ENCODE measurements at regions not wholly inside any gene's neighbourhood (a gene's known extent, or its start where the extent isn't known, plus 50 kb on each side); places are given as distances from the start of the nearest gene placed in this dataset.

DNA sequence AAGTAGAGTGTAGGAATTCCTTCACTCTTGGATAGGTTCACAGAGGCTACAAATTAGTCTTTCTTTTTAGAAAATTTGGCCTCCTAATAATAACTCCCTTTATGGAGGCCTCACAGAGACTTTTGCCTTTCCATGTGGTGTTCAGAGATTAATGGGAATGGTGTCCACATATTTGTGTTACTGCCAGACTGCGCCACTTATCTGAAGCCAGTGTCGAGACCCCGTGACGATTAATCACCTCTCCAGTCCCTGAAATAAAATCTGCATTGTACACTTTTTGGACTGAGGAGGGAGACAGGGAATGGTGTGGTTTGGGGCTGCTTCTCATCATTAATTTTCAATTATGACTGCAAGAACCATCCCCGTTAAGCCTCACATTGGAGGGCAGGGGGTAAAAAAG lies 980.5 kb downstream of the FLRT2 start:
- Histone ChIP-seq H3K4me1 (no peaks in the 10 kb centered on the region), H3K4me3 (no peak overlapping the region), H3K27me3 (no peaks in the 10 kb centered on the region), H3K27ac (no peak overlapping the region), H3K36me3 (no peaks in the 10 kb centered on the region), H3K9me3 (no peaks in the 10 kb centered on the region)
- intact Hi-C loops (cut with DNase I; ENCODE audit: low total_unique reads): no loop called here
- TF ChIP-seq, protein P1, sequence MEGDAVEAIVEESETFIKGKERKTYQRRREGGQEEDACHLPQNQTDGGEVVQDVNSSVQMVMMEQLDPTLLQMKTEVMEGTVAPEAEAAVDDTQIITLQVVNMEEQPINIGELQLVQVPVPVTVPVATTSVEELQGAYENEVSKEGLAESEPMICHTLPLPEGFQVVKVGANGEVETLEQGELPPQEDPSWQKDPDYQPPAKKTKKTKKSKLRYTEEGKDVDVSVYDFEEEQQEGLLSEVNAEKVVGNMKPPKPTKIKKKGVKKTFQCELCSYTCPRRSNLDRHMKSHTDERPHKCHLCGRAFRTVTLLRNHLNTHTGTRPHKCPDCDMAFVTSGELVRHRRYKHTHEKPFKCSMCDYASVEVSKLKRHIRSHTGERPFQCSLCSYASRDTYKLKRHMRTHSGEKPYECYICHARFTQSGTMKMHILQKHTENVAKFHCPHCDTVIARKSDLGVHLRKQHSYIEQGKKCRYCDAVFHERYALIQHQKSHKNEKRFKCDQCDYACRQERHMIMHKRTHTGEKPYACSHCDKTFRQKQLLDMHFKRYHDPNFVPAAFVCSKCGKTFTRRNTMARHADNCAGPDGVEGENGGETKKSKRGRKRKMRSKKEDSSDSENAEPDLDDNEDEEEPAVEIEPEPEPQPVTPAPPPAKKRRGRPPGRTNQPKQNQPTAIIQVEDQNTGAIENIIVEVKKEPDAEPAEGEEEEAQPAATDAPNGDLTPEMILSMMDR (IDR thresholded peaks at IDR 0.05): no peak
- no peak for DNase-seq

DNA sequence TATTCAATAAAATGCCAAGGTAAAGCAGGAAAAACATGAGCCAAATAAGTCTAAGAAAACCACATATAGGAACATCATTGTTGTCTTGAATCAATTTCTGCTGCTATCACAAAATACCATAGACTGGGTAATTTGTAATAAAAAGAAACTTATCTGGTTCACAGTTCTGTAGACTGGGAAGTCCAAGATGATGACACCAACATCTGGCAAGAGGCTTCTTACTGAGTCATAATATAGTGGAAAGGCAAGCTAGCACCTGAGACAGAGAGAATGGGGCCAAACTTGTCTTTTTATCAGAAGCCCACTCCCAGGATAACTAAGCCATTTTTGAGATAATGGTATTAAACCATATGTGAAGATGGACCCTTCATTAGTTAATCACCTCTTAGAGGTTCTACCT lies 975.9 kb downstream of the FLRT2 start:
- TF ChIP-seq, protein P1 (IDR thresholded peaks at IDR 0.05): no peak
- no peak overlapping the region for H3K4me3 ChIP-seq
- H3K27ac ChIP-seq: no peak overlapping the region
- H3K9me3 ChIP-seq: no peaks in the 10 kb centered on the region
- intact Hi-C loops (cut with DNase I; ENCODE audit: low total_unique reads): no loop called here
- H3K27me3 ChIP-seq: no peaks in the 10 kb centered on the region
- DNase-seq: no peak
- no peaks in the 10 kb centered on the region for H3K36me3 ChIP-seq
- H3K4me1 ChIP-seq: no peaks in the 10 kb centered on the region

GRCh38 chr14:86501611-86502010 lies 971.7 kb downstream of the FLRT2 start:
- TF ChIP-seq, protein P1 (IDR thresholded peaks at IDR 0.05): no peak
- Histone ChIP-seq H3K4me3 (no peak overlapping the region), H3K27ac (no peak overlapping the region), H3K9me3 (no peaks in the 10 kb centered on the region), H3K27me3 (no peaks in the 10 kb centered on the region), H3K36me3 (no peaks in the 10 kb centered on the region), H3K4me1 (no peaks in the 10 kb centered on the region)
- no peak for DNase-seq
- intact Hi-C loops (cut with DNase I; ENCODE audit: low total_unique reads): no loop called here

GRCh38 chr14:86491743-86492142 lies 961.8 kb downstream of the FLRT2 start:
- H3K4me1 ChIP-seq: no peaks in the 10 kb centered on the region
- intact Hi-C loops (cut with DNase I; ENCODE audit: low total_unique reads): no loop called here
- no peaks in the 10 kb centered on the region for H3K36me3 ChIP-seq
- TF ChIP-seq, protein P1 (IDR thresholded peaks at IDR 0.05): no peak
- H3K27me3 ChIP-seq: no peaks in the 10 kb centered on the region
- DNase-seq: no peak
- no peak overlapping the region for H3K4me3 ChIP-seq
- H3K9me3 ChIP-seq: no peaks in the 10 kb centered on the region
- H3K27ac ChIP-seq: no peak overlapping the region

GRCh38 chr14:86481104-86481503 lies 951.2 kb downstream of the FLRT2 start:
- Histone ChIP-seq H3K4me1 (no peaks in the 10 kb centered on the region), H3K27me3 (no peaks in the 10 kb centered on the region), H3K27ac (no peak overlapping the region), H3K4me3 (no peak overlapping the region), H3K9me3 (no peaks in the 10 kb centered on the region), H3K36me3 (no peaks in the 10 kb centered on the region)
- TF ChIP-seq, protein P1 (IDR thresholded peaks at IDR 0.05): no peak
- intact Hi-C loops (cut with DNase I; ENCODE audit: low total_unique reads): no loop called here
- no peak for DNase-seq

DNA sequence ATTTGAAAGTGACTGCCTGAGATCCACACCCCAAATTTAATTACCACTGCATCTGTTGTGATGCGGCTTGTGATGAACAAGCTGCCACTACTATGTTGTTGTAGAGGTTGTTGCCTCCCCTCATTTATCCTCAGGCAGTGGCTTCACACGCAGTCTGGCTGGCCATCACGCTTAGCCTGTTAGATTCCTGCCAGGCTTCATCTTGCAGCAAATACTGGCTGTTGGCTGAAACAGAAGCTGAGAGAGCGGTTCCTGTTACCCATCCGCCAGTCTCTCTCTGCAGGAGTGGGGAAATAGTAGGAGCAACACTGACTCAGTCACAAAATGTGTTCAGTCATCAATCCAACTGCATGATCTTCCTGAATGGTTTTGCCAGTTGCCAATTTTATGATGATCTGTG lies 934.4 kb downstream of the FLRT2 start:
- intact Hi-C loops (cut with DNase I; ENCODE audit: low total_unique reads): no loop called here
- Histone ChIP-seq H3K4me3 (no peak overlapping the region), H3K27me3 (no peaks in the 10 kb centered on the region), H3K27ac (no peak overlapping the region), H3K4me1 (no peaks in the 10 kb centered on the region), H3K9me3 (no peaks in the 10 kb centered on the region), H3K36me3 (no peaks in the 10 kb centered on the region)
- TF ChIP-seq, protein P1 (IDR thresholded peaks at IDR 0.05): no peak
- no peak for DNase-seq
